Small intestine (tissue), 7 donors: ENCODE measurements at regions not wholly inside any gene's neighbourhood (a gene's known extent, or its start where the extent isn't known, plus 50 kb on each side); places are given as distances from the start of the nearest gene placed in this dataset.

Experiments
- DNase-seq, 2 donors: peaks; one replicate each; pipeline versions ENCODE4 v3.0.0 to v3.0.0-alpha.2; 2013
- FAIRE-seq: peaks from 2 replicates; lab custom pipeline; 2012; peaks lifted over from hg19 to GRCh38; lab: Jason Lieb, UNC
- H3K27ac ChIP-seq, 3 donors: one replicate each; pipeline ENCODE4 v1.5.1; 2013; ENCODE audit warnings: low read length in 2 of 3, mild to moderate bottlenecking in 2 of 3, control low read depth in 1 of 3, inconsistent platforms in 1 of 3, low read depth in 1 of 3, moderate library complexity in 1 of 3
- H3K27me3 ChIP-seq, 3 donors: one replicate each; pipeline ENCODE4 v1.6.1; 2013; ENCODE audit warnings: low read length in 3 of 3, inconsistent platforms in 1 of 3; ENCODE audit not compliant: control insufficient read depth in 3 of 3, insufficient read depth in 3 of 3
- H3K36me3 ChIP-seq, 3 donors: one replicate each; pipeline ENCODE4 v1.6.1; 2013; ENCODE audit warnings: low read length in 3 of 3, inconsistent platforms in 1 of 3, low read depth in 1 of 3, mild to moderate bottlenecking in 1 of 3, moderate library complexity in 1 of 3; ENCODE audit not compliant: control insufficient read depth in 3 of 3, insufficient read depth in 2 of 3
- H3K4me1 ChIP-seq, 3 donors: one replicate each; pipeline ENCODE4 v1.6.1; 2013; ENCODE audit warnings: low read length in 2 of 3, inconsistent platforms in 1 of 3, low read depth in 1 of 3, mild to moderate bottlenecking in 1 of 3, moderate library complexity in 1 of 3; ENCODE audit not compliant: control insufficient read depth in 3 of 3, insufficient read depth in 2 of 3
- H3K4me3 ChIP-seq, 3 donors: one replicate each; pipeline ENCODE4 v1.5.1; 2013; ENCODE audit warnings: low read length in 3 of 3, control low read depth in 1 of 3, inconsistent platforms in 1 of 3, low read depth in 1 of 3, mild to moderate bottlenecking in 1 of 3, moderate library complexity in 1 of 3
- H3K9me3 ChIP-seq, 2 donors: one replicate each; pipeline ENCODE4 v1.6.1; 2013; ENCODE audit warnings: low read depth in 1 of 2, low read length in 1 of 2; ENCODE audit not compliant: control insufficient read depth in 2 of 2, insufficient read depth in 1 of 2
- WGBS, 3 donors: extraction: QIAGEN DNeasy Blood & Tissue Kit; methylation state at CpG; one replicate each; pipeline ENCODE4 v1.1.7; 2013; 5-methylcytosine and 5-hydroxymethylcytosine counted together
- donor health status: healthy with polysubstance abuse.
- donor health status: control.
- donor health status: control.
- donor health status: Bipolar disorder and iron deficiency.
- donor health status: healthy.

- no peaks in the 10 kb centered on the region for H3K9me3 ChIP-seq
- H3K27me3 ChIP-seq = no peaks in the 10 kb centered on the region
- H3K4me1 ChIP-seq = no peaks in the 10 kb centered on the region
- no peak overlapping the region for H3K27ac ChIP-seq
- DNase-seq (peak in 1 of 2 donors; percentile 4), FAIRE-seq (no peak)
- no peak overlapping the region for H3K4me3 ChIP-seq
- WGBS, 3 donors = 46 to 80% (median 52%) methylated on average over 1 of the region's 1 CpG
- no peaks in the 10 kb centered on the region for H3K36me3 ChIP-seq
These were observed 533.6 kb upstream of the FSHR start for GRCh38 chr2:49687918-49688317.

GRCh38 chr2:49686897-49687442 is 532.7 kb upstream of the FSHR start:
- FAIRE-seq = no peak
- no peaks in the 10 kb centered on the region for H3K27me3 ChIP-seq
- H3K27ac ChIP-seq = no peak overlapping the region
- H3K4me1 ChIP-seq = no peaks in the 10 kb centered on the region
- H3K36me3 ChIP-seq = no peaks in the 10 kb centered on the region
- H3K4me3 ChIP-seq = no peak overlapping the region
- WGBS, 3 donors = 41 to 51% (median 44%) methylated on average over 2 of the region's 2 CpGs
- no peaks in the 10 kb centered on the region for H3K9me3 ChIP-seq
- DNase-seq = no peak

GRCh38 chr2:49686291-49686690 is 532.0 kb upstream of the FSHR start:
- no peaks in the 10 kb centered on the region for H3K4me1 ChIP-seq
- no peaks in the 10 kb centered on the region for H3K9me3 ChIP-seq
- no peak overlapping the region for H3K27ac ChIP-seq
- no peaks in the 10 kb centered on the region for H3K36me3 ChIP-seq
- H3K27me3 ChIP-seq = no peaks in the 10 kb centered on the region
- WGBS, 3 donors = 63 to 76% (median 67%) methylated on average over 2 of the region's 2 CpGs
- FAIRE-seq (no peak), DNase-seq (no peak)
- H3K4me3 ChIP-seq = no peak overlapping the region

- Histone ChIP-seq H3K27me3 (no peaks in the 10 kb centered on the region), H3K4me1 (no peaks in the 10 kb centered on the region), H3K9me3 (no peaks in the 10 kb centered on the region), H3K4me3 (no peak overlapping the region), H3K27ac (no peak overlapping the region), H3K36me3 (no peaks in the 10 kb centered on the region)
- no peak for DNase-seq
- FAIRE-seq = no peak
- WGBS, 3 donors = 83 to 97% (median 95%) methylated on average over 1 of the region's 1 CpG
These were observed 522.9 kb upstream of the FSHR start for GRCh38 chr2:49677227-49677626.

GRCh38 chr2:49664827-49665226 is 510.5 kb upstream of the FSHR start:
- no peaks in the 10 kb centered on the region for H3K4me1 ChIP-seq
- H3K9me3 ChIP-seq = no peaks in the 10 kb centered on the region
- FAIRE-seq = no peak
- H3K36me3 ChIP-seq = no peaks in the 10 kb centered on the region
- H3K27me3 ChIP-seq = no peaks in the 10 kb centered on the region
- DNase-seq = no peak
- 60 to 82% (median 68%) methylated on average over 4 of the region's 4 CpGs for WGBS, 3 donors
- no peak overlapping the region for H3K27ac ChIP-seq
- no peak overlapping the region for H3K4me3 ChIP-seq

GRCh38 chr2:49661809-49662208 is 507.5 kb upstream of the FSHR start:
- no peaks in the 10 kb centered on the region for H3K4me1 ChIP-seq
- H3K27me3 ChIP-seq = no peaks in the 10 kb centered on the region
- FAIRE-seq = no peak
- no peaks in the 10 kb centered on the region for H3K36me3 ChIP-seq
- H3K4me3 ChIP-seq = no peak overlapping the region
- H3K9me3 ChIP-seq = no peaks in the 10 kb centered on the region
- 66 to 70% (median 66%) methylated on average over 1 of the region's 1 CpG for WGBS, 3 donors
- no peak overlapping the region for H3K27ac ChIP-seq
- DNase-seq = no peak

GRCh38 chr2:49656853-49657252 is 502.5 kb upstream of the FSHR start:
- no peaks in the 10 kb centered on the region for H3K9me3 ChIP-seq
- no peak overlapping the region for H3K27ac ChIP-seq
- DNase-seq (no peak), FAIRE-seq (no peak)
- no peaks in the 10 kb centered on the region for H3K36me3 ChIP-seq
- H3K27me3 ChIP-seq = no peaks in the 10 kb centered on the region
- 62 to 70% (median 63%) methylated on average over 3 of the region's 3 CpGs for WGBS, 3 donors
- no peak overlapping the region for H3K4me3 ChIP-seq
- no peaks in the 10 kb centered on the region for H3K4me1 ChIP-seq

GRCh38 chr2:49643149-49643548 is 488.8 kb upstream of the FSHR start:
- Histone ChIP-seq H3K4me3 (no peak overlapping the region), H3K36me3 (no peaks in the 10 kb centered on the region), H3K27me3 (no peaks in the 10 kb centered on the region), H3K27ac (no peak overlapping the region), H3K4me1 (no peaks in the 10 kb centered on the region), H3K9me3 (no peaks in the 10 kb centered on the region)
- WGBS, 3 donors = 51 to 66% (median 62%) methylated on average over 2 of the region's 2 CpGs
- DNase-seq = no peak
- no peak for FAIRE-seq

- no peak for DNase-seq
- FAIRE-seq = no peak
- H3K36me3 ChIP-seq = no peaks in the 10 kb centered on the region
- H3K9me3 ChIP-seq = no peaks in the 10 kb centered on the region
- no peak overlapping the region for H3K4me3 ChIP-seq
- no peaks in the 10 kb centered on the region for H3K27me3 ChIP-seq
- 34 to 70% (median 48%) methylated on average over 1 of the region's 1 CpG for WGBS, 3 donors
- H3K27ac ChIP-seq = no peak overlapping the region
- no peaks in the 10 kb centered on the region for H3K4me1 ChIP-seq
These were observed 486.3 kb upstream of the FSHR start for GRCh38 chr2:49640630-49641029.
